VCaP (cell line): ENCODE measurements at regions not wholly inside any gene's neighbourhood (a gene's known extent, or its start where the extent isn't known, plus 50 kb on each side); places are given as distances from the start of the nearest gene placed in this dataset.

Experiments
- H3K27ac ChIP-seq: fragments of 450-650 bp; 2 replicates; pipeline ENCODE4 v1.5.1; 2017
- TF ChIP-seq, protein P1 (sequence below): fragments of 450-650 bp; conservative IDR thresholded peaks from 2 replicates; pipeline ENCODE4 v1.5.1; 2017; ENCODE audit warnings: mild to moderate bottlenecking, moderate library complexity

GRCh38 chr14:27079716-27080115, 481.9 kb upstream of the NOVA1 start:
- TF ChIP-seq, protein P1, sequence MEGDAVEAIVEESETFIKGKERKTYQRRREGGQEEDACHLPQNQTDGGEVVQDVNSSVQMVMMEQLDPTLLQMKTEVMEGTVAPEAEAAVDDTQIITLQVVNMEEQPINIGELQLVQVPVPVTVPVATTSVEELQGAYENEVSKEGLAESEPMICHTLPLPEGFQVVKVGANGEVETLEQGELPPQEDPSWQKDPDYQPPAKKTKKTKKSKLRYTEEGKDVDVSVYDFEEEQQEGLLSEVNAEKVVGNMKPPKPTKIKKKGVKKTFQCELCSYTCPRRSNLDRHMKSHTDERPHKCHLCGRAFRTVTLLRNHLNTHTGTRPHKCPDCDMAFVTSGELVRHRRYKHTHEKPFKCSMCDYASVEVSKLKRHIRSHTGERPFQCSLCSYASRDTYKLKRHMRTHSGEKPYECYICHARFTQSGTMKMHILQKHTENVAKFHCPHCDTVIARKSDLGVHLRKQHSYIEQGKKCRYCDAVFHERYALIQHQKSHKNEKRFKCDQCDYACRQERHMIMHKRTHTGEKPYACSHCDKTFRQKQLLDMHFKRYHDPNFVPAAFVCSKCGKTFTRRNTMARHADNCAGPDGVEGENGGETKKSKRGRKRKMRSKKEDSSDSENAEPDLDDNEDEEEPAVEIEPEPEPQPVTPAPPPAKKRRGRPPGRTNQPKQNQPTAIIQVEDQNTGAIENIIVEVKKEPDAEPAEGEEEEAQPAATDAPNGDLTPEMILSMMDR = no peak
- H3K27ac ChIP-seq = no peak overlapping the region

DNA sequence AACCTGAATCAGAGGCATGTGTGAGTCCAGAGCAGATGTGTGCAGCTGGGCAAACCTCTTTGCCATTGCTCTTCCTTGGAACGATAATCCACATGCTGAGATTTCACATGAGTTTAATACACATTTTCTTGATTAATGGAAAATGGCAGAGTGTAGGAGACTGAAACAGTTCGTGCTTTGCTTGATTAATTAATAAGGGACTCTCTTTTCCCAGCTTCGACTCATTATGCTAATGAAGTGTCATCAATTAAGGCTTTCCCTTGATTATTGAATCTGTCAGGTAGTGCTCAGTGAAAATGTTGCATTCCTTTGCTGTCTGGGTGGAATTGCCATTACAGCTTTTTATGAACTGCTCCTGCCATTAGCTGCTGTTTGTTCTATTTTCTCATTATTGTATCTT, 487.7 kb upstream of the NOVA1 start:
- no peak overlapping the region for H3K27ac ChIP-seq

GRCh38 chr14:27090716-27091115, 492.9 kb upstream of the NOVA1 start:
- TF ChIP-seq, protein P1 = no peak
- no peak overlapping the region for H3K27ac ChIP-seq

More for the DNA sequence above, 487.7 kb upstream of the NOVA1 start:
- TF ChIP-seq, protein P1 = no peak

DNA sequence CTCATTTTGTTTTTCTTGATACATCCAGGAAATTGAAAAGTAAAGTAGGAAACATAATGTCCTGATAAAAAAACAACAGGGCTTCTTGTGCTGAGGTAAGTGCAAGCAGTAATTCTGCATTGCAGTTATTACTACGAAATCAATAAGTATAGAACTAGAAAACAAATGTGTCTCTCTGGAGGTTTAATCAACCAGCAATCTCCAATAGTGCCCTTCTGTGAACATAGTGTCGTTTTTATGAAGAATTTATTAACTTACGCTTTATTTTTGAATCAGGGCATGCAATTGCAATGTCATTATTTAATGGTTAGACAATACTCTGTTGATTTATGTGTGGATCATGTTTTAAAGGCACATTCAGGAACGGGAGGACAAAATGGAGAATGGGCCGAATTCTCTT, 494.1 kb upstream of the NOVA1 start:
- H3K27ac ChIP-seq = no peak overlapping the region
- TF ChIP-seq, protein P1 = no peak

DNA sequence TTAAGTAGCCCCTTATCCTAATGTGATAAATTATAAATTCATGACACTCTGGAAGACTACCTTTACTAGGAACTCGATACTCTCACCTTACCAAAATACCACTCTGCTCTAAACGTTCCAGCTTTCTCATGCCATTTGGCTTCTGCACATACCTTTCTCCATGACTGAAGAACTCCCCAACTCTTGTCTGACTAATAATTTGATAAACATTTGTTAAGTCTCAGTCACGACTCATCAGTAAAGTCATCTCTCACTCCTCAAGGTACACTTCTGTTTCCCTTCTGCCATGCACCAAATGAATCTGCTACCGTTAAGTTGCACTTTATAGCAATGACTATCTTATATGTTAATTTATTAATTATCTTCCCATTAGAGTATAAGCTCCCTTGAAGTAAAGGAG, 498.3 kb upstream of the NOVA1 start:
- TF ChIP-seq, protein P1 = no peak
- no peak overlapping the region for H3K27ac ChIP-seq

DNA sequence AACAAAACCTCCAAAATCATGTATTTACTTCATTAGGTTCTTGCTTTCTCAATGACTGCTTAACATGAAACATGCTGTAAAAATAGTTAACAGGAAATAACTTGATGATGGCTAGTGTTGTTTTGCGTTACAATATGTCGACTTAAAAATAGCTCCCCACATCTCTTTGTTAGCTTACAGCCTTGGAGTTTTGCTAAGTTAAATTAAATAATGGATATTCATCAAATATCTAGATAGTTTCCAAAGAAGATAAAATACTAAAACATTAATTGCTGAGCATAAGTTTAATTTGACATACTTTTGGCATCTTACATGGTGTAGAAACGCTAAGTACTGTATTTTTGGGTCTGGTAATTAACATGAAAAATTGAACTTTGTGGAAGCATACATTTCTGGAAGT, 500.6 kb upstream of the NOVA1 start:
- TF ChIP-seq, protein P1 = no peak
- no peak overlapping the region for H3K27ac ChIP-seq

DNA sequence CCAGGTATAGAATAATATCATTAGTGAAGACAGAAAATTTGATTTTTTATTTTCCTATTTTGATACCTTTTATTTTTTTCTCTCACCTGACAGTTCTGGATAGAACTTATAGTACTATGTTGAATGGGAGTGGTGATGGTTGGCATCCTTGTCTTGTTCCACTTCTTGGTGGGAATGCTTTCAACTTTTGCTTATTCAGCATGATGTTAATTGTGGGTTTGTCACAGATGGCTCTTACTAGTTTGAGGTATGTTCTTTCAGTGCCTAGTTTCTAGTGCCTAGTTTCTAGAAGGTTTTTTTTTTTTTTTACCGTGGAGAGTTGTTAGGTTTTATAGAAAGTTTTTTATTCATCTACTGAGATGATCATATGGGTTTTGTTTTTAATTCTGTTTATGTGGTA, 516.3 kb upstream of the NOVA1 start:
- TF ChIP-seq, protein P1 = no peak
- no peak overlapping the region for H3K27ac ChIP-seq

DNA sequence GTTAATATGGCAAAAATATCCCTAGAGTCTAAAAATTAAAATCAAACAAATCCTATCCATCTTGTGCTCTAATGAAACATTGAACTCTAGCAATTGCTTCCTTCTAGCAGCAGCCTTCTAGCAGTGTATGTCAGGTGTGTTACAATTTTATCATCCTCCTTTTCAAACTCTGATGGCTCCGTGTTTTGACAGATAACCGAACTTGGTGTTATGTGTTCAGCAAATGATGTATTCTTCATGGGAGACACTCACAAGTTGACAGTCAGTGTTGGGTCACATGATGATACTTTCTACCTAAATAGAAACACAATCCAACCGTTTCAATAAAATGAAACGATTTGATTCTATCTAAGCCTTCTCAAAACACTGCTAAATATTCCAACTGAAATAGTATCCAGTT, 525.3 kb upstream of the NOVA1 start:
- H3K27ac ChIP-seq = no peak overlapping the region
- TF ChIP-seq, protein P1 = no peak
